ENCODE measurements at regions not wholly inside any gene's neighbourhood (a gene's known extent, or its start where the extent isn't known, plus 50 kb on each side); places are given as distances from the start of the nearest gene placed in this dataset.

- no peak overlapping the region for H3K27ac ChIP-seq (ENCODE audit: low read depth, low read length)
- WGBS, 3 donors = 82 to 92% (median 87%) methylated on average over 5 of the region's 5 CpGs
These were observed 895.7 kb downstream of the TBC1D22A start for GRCh38 chr22:47658182-47658581.

GRCh38 chr22:47657224-47657623 lies 894.8 kb downstream of the TBC1D22A start:
- no peak overlapping the region for H3K27ac ChIP-seq (ENCODE audit: low read depth, low read length)
- 51 to 68% (median 59%) methylated on average over 6 of the region's 6 CpGs for WGBS, 3 donors

GRCh38 chr22:47656806-47657205 lies 894.4 kb downstream of the TBC1D22A start:
- 72 to 86% (median 85%) methylated on average over 8 of the region's 8 CpGs for WGBS, 3 donors
- H3K27ac ChIP-seq (ENCODE audit: low read depth, low read length) = no peak overlapping the region

DNA sequence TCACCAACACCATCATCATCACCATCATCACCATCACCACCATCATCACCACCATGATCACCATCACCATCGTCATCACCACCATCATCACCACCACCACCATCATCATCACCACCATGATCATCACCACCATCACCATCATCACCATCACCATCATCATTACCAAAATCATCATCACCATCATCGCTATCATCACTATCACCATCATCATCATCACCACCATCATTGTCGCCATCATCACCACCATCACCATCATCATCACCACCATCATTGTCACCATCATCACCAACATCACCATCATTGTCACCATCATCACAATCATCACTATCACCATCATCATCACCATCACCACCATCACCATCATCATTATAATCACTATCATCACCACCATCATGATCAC lies 893.5 kb downstream of the TBC1D22A start:
- WGBS, 3 donors = 57 to 68% (median 63%) methylated on average over 3 of the region's 3 CpGs
- no peak overlapping the region for H3K27ac ChIP-seq (ENCODE audit: low read depth, low read length)

DNA sequence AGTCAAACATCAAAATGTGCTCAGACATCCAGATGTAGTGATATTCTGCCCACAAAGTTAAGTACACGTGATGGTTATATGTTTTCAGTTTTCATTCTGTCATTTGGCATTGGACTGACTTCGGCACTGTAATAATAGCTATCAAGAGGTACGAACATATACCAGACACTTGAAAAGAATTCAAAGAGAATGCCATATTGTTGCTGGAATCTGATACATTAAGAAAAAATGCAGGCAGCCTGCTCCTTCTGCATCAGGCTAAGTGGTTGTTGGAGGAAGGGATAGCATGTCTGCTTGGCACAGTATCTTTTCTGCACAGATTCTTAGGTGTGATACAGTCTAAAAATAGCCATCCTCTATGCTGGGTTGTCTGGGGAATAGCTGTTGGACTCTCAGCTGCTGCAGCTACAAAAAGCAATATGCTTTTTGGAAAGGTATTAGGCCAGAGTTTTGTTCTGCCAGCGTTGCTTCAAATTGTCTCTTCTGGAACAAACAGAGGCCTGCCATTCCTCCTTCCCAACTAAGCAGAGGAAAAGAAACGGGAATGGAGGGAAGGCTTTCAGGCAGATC lies 892.6 kb downstream of the TBC1D22A start:
- H3K27ac ChIP-seq (ENCODE audit: low read depth, low read length) = no peak overlapping the region
- 49 to 66% (median 66%) methylated on average over 5 of the region's 5 CpGs for WGBS, 3 donors

DNA sequence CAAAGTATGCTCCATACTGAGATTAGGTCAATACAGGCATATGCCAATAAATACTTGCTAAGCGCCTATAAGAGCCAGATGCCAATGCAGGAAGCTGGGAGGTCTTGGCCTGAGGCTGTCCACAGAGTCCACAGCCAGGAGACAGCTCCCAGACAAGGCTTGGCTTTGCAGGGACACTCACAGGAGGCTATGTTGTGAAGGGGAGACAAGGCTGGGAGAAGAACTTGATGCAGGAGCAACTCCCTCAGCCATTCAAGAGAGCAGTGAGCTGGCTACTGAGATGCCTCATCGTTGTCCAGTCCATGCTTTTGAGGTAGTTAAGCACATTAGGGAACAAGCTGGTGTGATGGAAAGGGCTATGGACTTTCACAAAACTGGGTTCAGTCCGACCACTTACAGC lies 891.5 kb downstream of the TBC1D22A start:
- WGBS, 3 donors = 69 to 80% (median 78%) methylated on average over 3 of the region's 3 CpGs
- no peak overlapping the region for H3K27ac ChIP-seq (ENCODE audit: low read depth, low read length)

GRCh38 chr22:47651216-47651987 lies 889.0 kb downstream of the TBC1D22A start:
- 57 to 76% (median 74%) methylated on average over 6 of the region's 6 CpGs for WGBS, 3 donors
- no peak overlapping the region for H3K27ac ChIP-seq (ENCODE audit: low read depth, low read length)

DNA sequence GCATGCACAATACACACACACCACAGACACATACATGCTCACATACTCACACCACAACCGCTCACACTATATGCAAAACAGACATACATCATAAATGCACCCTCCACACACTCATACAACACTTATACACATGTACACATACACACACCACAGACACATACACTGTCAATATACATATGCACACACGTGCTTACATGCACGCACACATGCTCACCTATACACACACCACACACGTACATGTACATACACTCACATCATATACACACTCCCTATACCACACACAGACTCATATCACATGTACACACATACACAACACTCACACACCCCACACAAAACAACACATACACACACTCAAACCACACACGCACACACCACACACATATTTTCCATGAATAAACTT lies 885.3 kb downstream of the TBC1D22A start:
- WGBS, 3 donors = 89 to 98% (median 93%) methylated on average over 5 of the region's 5 CpGs

GRCh38 chr22:47647181-47647580 lies 884.7 kb downstream of the TBC1D22A start:
- WGBS, 3 donors = 71 to 83% (median 78%) methylated on average over 3 of the region's 3 CpGs
- no peak overlapping the region for H3K27ac ChIP-seq (ENCODE audit: low read depth, low read length)

More for the DNA sequence above, 885.3 kb downstream of the TBC1D22A start:
- no peak overlapping the region for H3K27ac ChIP-seq (ENCODE audit: low read depth, low read length)

GRCh38 chr22:47645923-47646322 lies 883.5 kb downstream of the TBC1D22A start:
- H3K27ac ChIP-seq (ENCODE audit: low read depth, low read length) = no peak overlapping the region
- WGBS, 3 donors = 58 to 82% (median 73%) methylated on average over 2 of the region's 2 CpGs

GRCh38 chr22:47645450-47645914 lies 883.0 kb downstream of the TBC1D22A start:
- H3K27ac ChIP-seq (ENCODE audit: low read depth, low read length) = no peak overlapping the region
- 71 to 85% (median 78%) methylated on average over 4 of the region's 4 CpGs for WGBS, 3 donors

DNA sequence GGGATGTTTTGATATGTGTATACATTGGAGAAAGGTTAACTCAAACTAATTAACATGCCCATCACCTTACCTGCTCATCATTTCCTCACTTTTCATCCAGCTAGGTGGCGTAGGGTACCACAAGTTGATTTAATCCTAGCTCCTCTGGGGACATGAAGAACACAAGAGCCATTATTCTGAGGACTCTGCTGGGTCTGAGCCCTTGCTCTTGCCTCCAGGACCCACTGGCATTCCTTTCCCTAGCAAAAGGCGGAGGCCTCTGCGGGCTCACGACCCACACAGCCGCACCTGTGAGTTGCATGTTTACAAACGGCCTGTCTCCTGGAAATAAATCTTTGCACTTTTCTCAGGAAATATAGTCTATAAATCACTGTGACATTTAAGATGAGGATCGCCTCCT lies 871.9 kb downstream of the TBC1D22A start:
- H3K27ac ChIP-seq (ENCODE audit: low read depth, low read length) = no peak overlapping the region
- 31 to 48% (median 45%) methylated on average over 7 of the region's 7 CpGs for WGBS, 3 donors

GRCh38 chr22:47633111-47633510 lies 870.7 kb downstream of the TBC1D22A start:
- H3K27ac ChIP-seq (ENCODE audit: low read depth, low read length) = no peak overlapping the region
- WGBS, 3 donors = 85 to 94% (median 86%) methylated on average over 6 of the region's 6 CpGs

GRCh38 chr22:47632701-47633100 lies 870.3 kb downstream of the TBC1D22A start:
- 32 to 57% (median 42%) methylated on average over 10 of the region's 10 CpGs for WGBS, 3 donors
- no peak overlapping the region for H3K27ac ChIP-seq (ENCODE audit: low read depth, low read length)

DNA sequence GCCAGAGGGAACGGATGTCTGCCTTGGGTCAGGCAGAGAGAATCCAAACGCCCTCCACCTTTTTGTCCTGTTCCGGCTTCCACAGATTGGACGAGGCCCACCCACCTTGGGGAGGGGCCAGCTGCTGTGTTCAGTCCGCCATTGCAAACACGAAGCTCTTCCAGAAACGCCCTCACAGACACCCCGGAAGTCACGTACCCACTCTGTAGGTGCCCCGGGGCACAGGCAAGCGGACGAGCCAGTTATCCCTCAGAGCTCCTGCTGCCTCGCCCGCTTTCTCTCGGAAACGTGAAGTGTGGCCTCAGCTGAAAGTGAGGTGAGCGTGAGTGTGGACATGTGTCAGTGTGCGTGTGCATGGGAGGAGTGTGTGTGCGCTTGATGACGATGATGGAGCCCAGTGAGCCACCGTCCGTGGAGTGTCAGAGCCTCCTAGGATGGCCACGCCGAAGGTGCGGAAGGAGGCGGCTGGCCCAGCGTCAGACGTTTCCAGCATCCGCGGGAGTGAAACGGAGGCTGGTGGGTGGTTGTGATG lies 869.2 kb downstream of the TBC1D22A start:
- 85 to 92% (median 91%) methylated on average over 31 of the region's 31 CpGs for WGBS, 3 donors
- no peak overlapping the region for H3K27ac ChIP-seq (ENCODE audit: low read depth, low read length)

GRCh38 chr22:47630741-47631534 lies 868.5 kb downstream of the TBC1D22A start:
- no peak overlapping the region for H3K27ac ChIP-seq (ENCODE audit: low read depth, low read length)
- WGBS, 3 donors = 76 to 83% (median 83%) methylated on average over 22 of the region's 22 CpGs

- WGBS, 3 donors = 55 to 64% (median 57%) methylated on average over 11 of the region's 11 CpGs
- H3K27ac ChIP-seq (ENCODE audit: low read depth, low read length) = no peak overlapping the region
These were observed 867.6 kb downstream of the TBC1D22A start for GRCh38 chr22:47629791-47630655.

DNA sequence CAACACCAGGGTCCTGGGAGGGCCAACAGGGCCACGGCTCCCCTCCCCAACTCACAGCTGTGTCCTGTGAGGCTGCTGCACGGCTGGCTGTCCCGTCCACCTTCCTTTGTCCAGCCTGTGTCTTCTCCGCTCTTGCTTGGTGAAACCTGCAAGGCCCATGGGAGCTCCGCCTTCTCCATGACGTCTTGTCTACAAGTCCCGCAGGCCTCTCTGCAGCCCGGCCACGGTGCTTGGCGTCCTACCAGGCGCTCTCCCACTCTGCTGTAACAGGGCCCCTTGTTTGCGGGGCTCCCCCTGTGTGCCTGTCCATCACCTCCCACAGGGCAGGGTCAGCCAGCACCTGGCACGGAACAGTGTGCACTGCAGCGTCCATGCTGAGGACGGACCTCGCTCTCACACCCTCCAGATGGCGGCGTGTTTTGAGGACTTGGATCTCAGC lies 866.8 kb downstream of the TBC1D22A start:
- WGBS, 3 donors = 47 to 49% (median 48%) methylated on average over 18 of the region's 18 CpGs

More for the DNA sequence above, 866.8 kb downstream of the TBC1D22A start:
- H3K27ac ChIP-seq (ENCODE audit: low read depth, low read length) = no peak overlapping the region
